ENCODE measurements at regions not wholly inside any gene's neighbourhood (a gene's known extent, or its start where the extent isn't known, plus 50 kb on each side); places are given as distances from the start of the nearest gene placed in this dataset.

DNA sequence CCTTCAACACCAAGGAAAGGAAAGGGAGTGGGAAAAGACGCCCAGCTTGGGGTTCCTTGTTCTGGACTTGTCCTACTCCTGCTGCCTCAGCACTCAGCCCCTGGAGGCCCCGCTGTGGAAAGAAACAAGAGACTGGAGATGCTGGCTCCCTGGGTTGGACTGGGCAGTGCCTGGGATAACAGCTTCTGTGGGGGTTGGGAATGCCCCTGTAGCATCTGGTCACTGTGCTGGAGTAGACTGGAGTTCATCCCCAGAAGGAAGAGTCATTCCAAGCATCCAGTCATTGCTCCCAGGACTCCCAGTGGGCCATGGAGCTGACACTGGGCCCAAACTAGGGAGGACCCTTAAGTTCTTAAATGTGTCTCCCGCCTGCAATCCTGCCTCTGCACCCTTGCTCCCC, 129.3 kb upstream of the HAAO start:
- Histone ChIP-seq H3K4me1 (peaks cover 33 to 83% (median 59%) of the 10 kb centered on the region in 9 donors), H3K4me3 (no peak overlapping the region), H3K27me3 (no peaks in the 10 kb centered on the region), H3K9me3 (no peaks in the 10 kb centered on the region), H3K36me3 (no peaks in the 10 kb centered on the region), H3K27ac (peak overlapping the region in 3 of 10 donors; percentile 94 to 97 (median 95))
- ATAC-seq (no peak), DNase-seq (no peak)
- 92 to 95% methylated on average over 3 of the region's 3 CpGs for WGBS, 2 donors
- TF ChIP-seq, protein P1, sequence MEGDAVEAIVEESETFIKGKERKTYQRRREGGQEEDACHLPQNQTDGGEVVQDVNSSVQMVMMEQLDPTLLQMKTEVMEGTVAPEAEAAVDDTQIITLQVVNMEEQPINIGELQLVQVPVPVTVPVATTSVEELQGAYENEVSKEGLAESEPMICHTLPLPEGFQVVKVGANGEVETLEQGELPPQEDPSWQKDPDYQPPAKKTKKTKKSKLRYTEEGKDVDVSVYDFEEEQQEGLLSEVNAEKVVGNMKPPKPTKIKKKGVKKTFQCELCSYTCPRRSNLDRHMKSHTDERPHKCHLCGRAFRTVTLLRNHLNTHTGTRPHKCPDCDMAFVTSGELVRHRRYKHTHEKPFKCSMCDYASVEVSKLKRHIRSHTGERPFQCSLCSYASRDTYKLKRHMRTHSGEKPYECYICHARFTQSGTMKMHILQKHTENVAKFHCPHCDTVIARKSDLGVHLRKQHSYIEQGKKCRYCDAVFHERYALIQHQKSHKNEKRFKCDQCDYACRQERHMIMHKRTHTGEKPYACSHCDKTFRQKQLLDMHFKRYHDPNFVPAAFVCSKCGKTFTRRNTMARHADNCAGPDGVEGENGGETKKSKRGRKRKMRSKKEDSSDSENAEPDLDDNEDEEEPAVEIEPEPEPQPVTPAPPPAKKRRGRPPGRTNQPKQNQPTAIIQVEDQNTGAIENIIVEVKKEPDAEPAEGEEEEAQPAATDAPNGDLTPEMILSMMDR (IDR thresholded peaks at IDR 0.05) = no peak
- intact Hi-C loops (cut with DNase I) = loop anchor here in 3 of 10 donors (5.0 to 10.0 kb wide), 3 partner anchors 47 to 57 kb away; no protein-coding TSS in a partner anchor

DNA sequence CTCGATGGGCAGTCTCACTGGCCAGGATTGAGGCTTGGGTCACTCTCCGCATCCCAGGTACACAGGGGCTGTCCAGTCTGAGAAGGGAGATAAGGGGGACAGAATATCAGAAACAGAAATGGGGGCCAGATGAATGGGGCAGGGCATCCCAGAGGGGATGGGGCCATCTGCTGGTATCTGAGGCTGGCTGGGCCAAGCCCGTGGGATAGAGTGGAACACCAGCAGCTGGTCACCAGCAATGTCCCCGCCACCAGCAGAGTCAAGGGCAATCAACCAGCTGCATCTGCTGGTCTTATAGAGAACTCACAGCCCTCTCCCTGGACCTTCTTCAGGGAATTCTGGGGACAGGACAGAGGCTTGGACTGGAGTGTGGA, 128.8 kb upstream of the HAAO start:
- ATAC-seq = no peak
- no peaks in the 10 kb centered on the region for H3K27me3 ChIP-seq
- intact Hi-C loops (cut with DNase I) = loop anchor here in 3 of 10 donors (5.0 to 10.0 kb wide), 3 partner anchors 46 to 56 kb away; no protein-coding TSS in a partner anchor
- no peaks in the 10 kb centered on the region for H3K36me3 ChIP-seq
- TF ChIP-seq, protein P1 (IDR thresholded peaks at IDR 0.05) = no peak
- no peak for DNase-seq
- 73 to 78% methylated on average over 4 of the region's 4 CpGs for WGBS, 2 donors
- H3K4me1 ChIP-seq = peaks cover 27 to 78% (median 53%) of the 10 kb centered on the region in 9 donors
- H3K27ac ChIP-seq = peak overlapping the region in 2 of 10 donors; percentile 95 to 97
- no peak overlapping the region for H3K4me3 ChIP-seq
- no peaks in the 10 kb centered on the region for H3K9me3 ChIP-seq

DNA sequence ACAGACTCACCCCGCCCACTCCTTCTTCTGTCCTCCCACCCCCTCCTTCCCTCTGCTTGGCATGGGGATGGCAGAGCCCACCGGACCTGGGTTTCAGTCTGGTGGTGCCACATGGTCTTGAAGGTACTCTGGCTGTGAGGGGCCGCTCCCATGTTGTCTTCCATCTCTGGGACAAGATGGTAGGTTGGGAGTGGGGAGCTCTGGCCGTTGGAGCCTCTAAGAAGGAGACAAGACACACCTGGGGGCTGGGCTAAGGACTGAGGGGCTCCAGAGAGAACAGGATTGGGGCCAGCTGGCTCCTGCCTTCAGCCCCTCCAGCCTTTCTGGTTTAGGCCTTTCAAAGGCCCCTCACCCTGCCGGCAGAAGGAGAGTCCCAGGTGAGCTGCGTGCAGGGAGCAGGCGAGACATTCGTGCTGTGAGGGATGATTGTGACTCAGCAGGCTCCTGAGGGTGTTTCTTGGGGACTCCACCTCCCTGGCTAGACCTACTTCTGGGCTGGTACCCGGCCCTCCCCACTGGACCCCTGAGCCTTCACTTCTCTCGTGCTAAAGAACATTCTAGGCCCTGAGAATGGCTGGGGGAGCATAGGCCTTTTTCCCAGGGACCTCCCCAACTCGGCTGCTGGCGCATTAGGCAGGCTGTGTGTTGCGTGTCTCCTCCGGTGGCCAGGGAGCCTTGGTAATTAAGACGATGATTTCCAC, 128.2 kb upstream of the HAAO start:
- ATAC-seq (no peak), DNase-seq (no peak)
- H3K36me3 ChIP-seq = no peaks in the 10 kb centered on the region
- H3K9me3 ChIP-seq = no peaks in the 10 kb centered on the region
- TF ChIP-seq, protein P1 (IDR thresholded peaks at IDR 0.05) = no peak
- intact Hi-C loops (cut with DNase I) = loop anchor here in 3 of 10 donors (5.0 to 10.0 kb wide), 3 partner anchors 46 to 56 kb away; no protein-coding TSS in a partner anchor
- WGBS, 2 donors = 95 to 96% methylated on average over 15 of the region's 15 CpGs
- H3K4me3 ChIP-seq = no peak overlapping the region
- peaks cover 22 to 72% (median 48%) of the 10 kb centered on the region in 9 donors for H3K4me1 ChIP-seq
- H3K27me3 ChIP-seq = no peaks in the 10 kb centered on the region
- H3K27ac ChIP-seq = no peak overlapping the region

DNA sequence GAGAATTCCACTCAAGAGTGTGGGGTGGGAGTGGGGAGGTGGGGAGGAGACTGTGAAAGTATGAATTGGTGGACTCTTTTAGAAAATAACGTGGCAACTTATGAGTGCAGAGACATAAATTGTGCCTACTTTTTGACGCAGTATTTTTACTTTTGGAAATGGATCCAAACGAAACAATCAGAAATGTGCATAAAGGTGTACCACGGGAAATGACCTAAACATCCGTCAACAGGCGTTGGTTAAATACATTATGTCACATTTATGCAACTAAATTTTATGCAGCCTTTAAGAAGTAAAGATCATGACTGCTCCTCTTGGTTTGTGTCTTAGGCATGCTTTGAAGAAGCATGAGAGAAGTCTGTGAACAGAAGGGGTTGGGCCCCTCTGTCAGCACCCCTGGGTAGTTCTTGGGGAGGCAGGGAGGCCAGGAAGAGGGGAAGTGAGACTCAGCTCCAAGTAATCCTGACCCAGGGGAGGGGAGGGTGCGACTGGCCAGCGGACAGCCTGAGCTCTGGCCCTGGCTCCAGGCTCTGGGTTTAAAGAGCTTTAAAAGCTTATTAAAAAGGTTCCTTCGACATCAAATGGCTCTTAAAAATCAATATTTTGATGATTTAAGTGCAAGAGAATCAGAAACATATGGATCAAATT, 126.4 kb upstream of the HAAO start:
- Histone ChIP-seq H3K27ac (peak overlapping the region in 1 of 10 donors; percentile 76), H3K9me3 (no peaks in the 10 kb centered on the region), H3K4me3 (no peak overlapping the region), H3K4me1 (peaks cover 7 to 58% (median 33%) of the 10 kb centered on the region in 9 donors), H3K27me3 (no peaks in the 10 kb centered on the region), H3K36me3 (no peaks in the 10 kb centered on the region)
- WGBS, 2 donors = 72 to 81% methylated on average over 9 of the region's 9 CpGs
- DNase-seq (no peak), ATAC-seq (no peak)
- intact Hi-C loops (cut with DNase I) = no loop called here
- TF ChIP-seq, protein P1 (IDR thresholded peaks at IDR 0.05) = no peak

Measured in heart right ventricle (tissue), 16 donors.